Ishikawa (cell line): ENCODE measurements at regions not wholly inside any gene's neighbourhood (a gene's known extent, or its start where the extent isn't known, plus 50 kb on each side); places are given as distances from the start of the nearest gene placed in this dataset.

Source experiments
- CEBPB ChIP-seq: IDR thresholded peaks from 2 replicates; pipeline ENCODE4 v1.6.1; 2012
- CREB1 ChIP-seq: IDR thresholded peaks from 2 replicates; pipeline ENCODE4 v1.6.1; 2012; ENCODE audit warnings: low read depth
- EGR1 ChIP-seq: IDR thresholded peaks from 2 replicates; pipeline ENCODE4 v1.6.1; 2012
- EP300 ChIP-seq: IDR thresholded peaks from 2 replicates; pipeline ENCODE4 v1.6.1; 2012; ENCODE audit warnings: borderline replicate concordance
- FOXM1 ChIP-seq: IDR thresholded peaks from 2 replicates; pipeline ENCODE4 v1.6.1; 2012; ENCODE audit warnings: low read depth, borderline replicate concordance
- NFIC ChIP-seq: IDR thresholded peaks from 2 replicates; pipeline ENCODE4 v1.6.1; 2012
- RAD21 ChIP-seq: IDR thresholded peaks from 2 replicates; pipeline ENCODE4 v1.6.1; 2012; ENCODE audit warnings: low read depth
- TAF1 ChIP-seq: IDR thresholded peaks from 2 replicates; pipeline ENCODE4 v1.6.1; 2012; ENCODE audit warnings: low read depth, mild to moderate bottlenecking
- TCF12 ChIP-seq: IDR thresholded peaks from 2 replicates; pipeline ENCODE4 v1.6.1; 2012; ENCODE audit warnings: low read depth
- TEAD4 ChIP-seq: IDR thresholded peaks from 2 replicates; pipeline ENCODE4 v1.6.1; 2012
- YY1 ChIP-seq: IDR thresholded peaks from 2 replicates; pipeline ENCODE4 v1.6.1; 2012; ENCODE audit warnings: low read depth
- ZBTB7A ChIP-seq: IDR thresholded peaks from 2 replicates; pipeline ENCODE4 v1.6.1; 2012; ENCODE audit warnings: low read depth
- TF ChIP-seq, protein P1 (sequence below): IDR thresholded peaks from 2 replicates; pipeline ENCODE4 v1.6.1; 2012; ENCODE audit warnings: low read depth, mild to moderate bottlenecking
- TF ChIP-seq, protein P2 (sequence below): IDR thresholded peaks from 2 replicates; pipeline ENCODE4 v1.6.1; 2012
- TF ChIP-seq, protein P3 (sequence below): IDR thresholded peaks from 2 replicates; pipeline ENCODE4 v1.6.1; 2012

DNA sequence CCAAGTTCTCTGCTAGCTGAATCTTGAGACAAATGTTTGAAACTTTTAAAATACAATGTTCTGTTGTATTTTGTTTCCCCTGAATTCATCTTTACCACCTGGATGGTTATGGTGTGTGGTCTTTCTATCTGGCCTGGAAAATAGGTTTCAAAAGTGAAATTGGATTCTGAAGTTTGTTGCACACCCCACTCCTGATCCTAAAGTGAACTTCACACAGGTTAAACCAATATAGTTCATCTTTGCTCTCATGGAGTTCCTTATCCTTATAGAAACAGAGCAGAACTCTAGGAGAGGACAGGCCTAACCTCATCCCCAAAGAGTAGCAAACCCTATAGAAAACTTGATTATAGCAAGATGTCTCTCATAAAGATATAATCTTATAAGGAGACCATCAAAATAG, 179.4 kb upstream of the BCL6 start:
- TF ChIP-seq EP300: no peak
- TF ChIP-seq TEAD4: no peak
- TF ChIP-seq, protein P1, sequence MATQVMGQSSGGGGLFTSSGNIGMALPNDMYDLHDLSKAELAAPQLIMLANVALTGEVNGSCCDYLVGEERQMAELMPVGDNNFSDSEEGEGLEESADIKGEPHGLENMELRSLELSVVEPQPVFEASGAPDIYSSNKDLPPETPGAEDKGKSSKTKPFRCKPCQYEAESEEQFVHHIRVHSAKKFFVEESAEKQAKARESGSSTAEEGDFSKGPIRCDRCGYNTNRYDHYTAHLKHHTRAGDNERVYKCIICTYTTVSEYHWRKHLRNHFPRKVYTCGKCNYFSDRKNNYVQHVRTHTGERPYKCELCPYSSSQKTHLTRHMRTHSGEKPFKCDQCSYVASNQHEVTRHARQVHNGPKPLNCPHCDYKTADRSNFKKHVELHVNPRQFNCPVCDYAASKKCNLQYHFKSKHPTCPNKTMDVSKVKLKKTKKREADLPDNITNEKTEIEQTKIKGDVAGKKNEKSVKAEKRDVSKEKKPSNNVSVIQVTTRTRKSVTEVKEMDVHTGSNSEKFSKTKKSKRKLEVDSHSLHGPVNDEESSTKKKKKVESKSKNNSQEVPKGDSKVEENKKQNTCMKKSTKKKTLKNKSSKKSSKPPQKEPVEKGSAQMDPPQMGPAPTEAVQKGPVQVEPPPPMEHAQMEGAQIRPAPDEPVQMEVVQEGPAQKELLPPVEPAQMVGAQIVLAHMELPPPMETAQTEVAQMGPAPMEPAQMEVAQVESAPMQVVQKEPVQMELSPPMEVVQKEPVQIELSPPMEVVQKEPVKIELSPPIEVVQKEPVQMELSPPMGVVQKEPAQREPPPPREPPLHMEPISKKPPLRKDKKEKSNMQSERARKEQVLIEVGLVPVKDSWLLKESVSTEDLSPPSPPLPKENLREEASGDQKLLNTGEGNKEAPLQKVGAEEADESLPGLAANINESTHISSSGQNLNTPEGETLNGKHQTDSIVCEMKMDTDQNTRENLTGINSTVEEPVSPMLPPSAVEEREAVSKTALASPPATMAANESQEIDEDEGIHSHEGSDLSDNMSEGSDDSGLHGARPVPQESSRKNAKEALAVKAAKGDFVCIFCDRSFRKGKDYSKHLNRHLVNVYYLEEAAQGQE: no peak
- TF ChIP-seq CREB1: no peak
- TF ChIP-seq, protein P2, sequence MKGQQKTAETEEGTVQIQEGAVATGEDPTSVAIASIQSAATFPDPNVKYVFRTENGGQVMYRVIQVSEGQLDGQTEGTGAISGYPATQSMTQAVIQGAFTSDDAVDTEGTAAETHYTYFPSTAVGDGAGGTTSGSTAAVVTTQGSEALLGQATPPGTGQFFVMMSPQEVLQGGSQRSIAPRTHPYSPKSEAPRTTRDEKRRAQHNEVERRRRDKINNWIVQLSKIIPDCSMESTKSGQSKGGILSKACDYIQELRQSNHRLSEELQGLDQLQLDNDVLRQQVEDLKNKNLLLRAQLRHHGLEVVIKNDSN: no peak
- no peak for TF ChIP-seq TAF1
- TF ChIP-seq, protein P3, sequence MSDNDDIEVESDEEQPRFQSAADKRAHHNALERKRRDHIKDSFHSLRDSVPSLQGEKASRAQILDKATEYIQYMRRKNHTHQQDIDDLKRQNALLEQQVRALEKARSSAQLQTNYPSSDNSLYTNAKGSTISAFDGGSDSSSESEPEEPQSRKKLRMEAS: no peak
- TF ChIP-seq CEBPB: no peak
- no peak for TF ChIP-seq YY1
- no peak for TF ChIP-seq TCF12
- TF ChIP-seq EGR1: no peak
- no peak for TF ChIP-seq NFIC
- no peak for TF ChIP-seq ZBTB7A
- no peak for TF ChIP-seq FOXM1
- TF ChIP-seq RAD21: no peak

DNA sequence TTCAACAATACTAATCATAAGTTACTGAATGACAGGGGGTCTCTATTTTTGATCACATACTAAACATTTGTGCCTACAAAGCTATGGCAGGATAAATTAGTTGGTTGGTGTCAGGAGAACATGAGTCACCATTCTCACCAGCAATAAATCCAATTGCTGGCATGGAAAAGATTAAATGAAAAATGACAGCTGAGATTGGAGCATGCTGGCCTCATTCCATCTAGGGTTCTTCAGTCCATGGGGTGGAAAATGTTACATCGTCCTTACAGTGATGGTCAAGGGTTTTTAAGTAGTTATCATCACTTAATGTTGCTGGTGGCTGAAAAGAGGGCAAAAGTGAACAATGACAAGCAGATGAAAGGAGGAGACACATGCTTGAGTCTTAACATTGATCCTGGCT, 180.1 kb upstream of the BCL6 start:
- TF ChIP-seq YY1 (no peak), TAF1 (no peak), EGR1 (no peak), TEAD4 (no peak), EP300 (no peak), RAD21 (no peak), FOXM1 (no peak)
- TF ChIP-seq, protein P3: no peak
- TF ChIP-seq, protein P2: no peak
- TF ChIP-seq, protein P1: no peak

DNA sequence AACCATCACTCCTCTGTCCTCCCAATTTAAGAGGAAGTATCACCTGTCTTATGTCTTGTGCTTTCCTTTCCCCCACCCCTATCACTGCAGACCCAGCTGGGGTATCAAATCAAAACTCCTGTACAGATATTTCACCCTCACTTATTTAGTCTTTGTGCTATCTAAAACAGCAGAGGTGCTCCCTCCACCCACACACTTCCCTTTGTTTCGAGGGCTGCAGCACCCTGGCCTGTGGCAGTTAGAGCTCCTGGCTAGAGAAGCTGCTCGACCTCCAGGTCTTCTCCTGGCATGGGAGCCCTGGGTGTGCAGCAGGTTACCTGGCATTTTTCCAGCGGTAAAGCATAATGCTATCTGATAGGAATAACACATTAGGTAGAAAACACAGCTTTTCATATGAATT, 181.4 kb upstream of the BCL6 start:
- TF ChIP-seq, protein P3: no peak
- TF ChIP-seq CREB1: no peak
- TF ChIP-seq ZBTB7A: no peak
- TF ChIP-seq TCF12: no peak
- no peak for TF ChIP-seq RAD21
- TF ChIP-seq YY1: no peak
- no peak for TF ChIP-seq EP300
- TF ChIP-seq, protein P2: no peak
- no peak for TF ChIP-seq FOXM1
- no peak for TF ChIP-seq NFIC
- no peak for TF ChIP-seq EGR1
- TF ChIP-seq, protein P1: no peak
- no peak for TF ChIP-seq CEBPB
- TF ChIP-seq TAF1: no peak
- no peak for TF ChIP-seq TEAD4

DNA sequence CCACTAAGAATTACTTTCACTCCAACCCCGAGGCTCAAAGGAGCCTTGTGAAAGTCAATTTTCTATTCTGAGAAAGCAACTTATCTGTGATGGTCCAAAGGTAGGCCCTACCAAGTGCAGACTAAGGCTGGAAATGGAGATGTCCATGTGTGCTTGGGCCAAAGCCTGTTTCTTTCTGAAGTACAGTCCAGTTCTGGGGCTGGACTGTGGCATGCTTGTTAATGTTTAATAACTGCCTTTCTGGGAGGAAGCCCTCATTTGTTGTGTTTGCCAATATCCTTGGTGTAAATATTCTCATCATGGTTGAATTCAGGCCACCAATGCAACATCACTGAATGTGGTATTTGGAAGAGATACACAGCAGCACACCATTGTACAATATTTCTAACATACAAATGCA, 182.3 kb upstream of the BCL6 start:
- no peak for TF ChIP-seq FOXM1
- TF ChIP-seq, protein P3: no peak
- TF ChIP-seq, protein P1: no peak
